ENCODE measurements at regions not wholly inside any gene's neighbourhood (a gene's known extent, or its start where the extent isn't known, plus 50 kb on each side); places are given as distances from the start of the nearest gene placed in this dataset.
A peak's percentile ranks its signal among the peaks of the same experiment; 100 is the strongest.
"Not testable (repeated sequence)": the region's sequence is repeated elsewhere in the genome, so short reads cannot be mapped to it uniquely, and the experiment has no call there.

GRCh38 chr13:105672881-105673280, 862.6 kb downstream of the EFNB2 start:
- no peaks in the 10 kb centered on the region for H3K27me3 ChIP-seq (replicated peaks; ENCODE audit: control insufficient read depth, insufficient read depth, low read length)
- no peak overlapping the region for H3K4me3 ChIP-seq (ENCODE audit: low read length)

GRCh38 chr13:105671131-105671530, 864.3 kb downstream of the EFNB2 start:
- H3K27me3 ChIP-seq (replicated peaks; ENCODE audit: control insufficient read depth, insufficient read depth, low read length); H3K9me3 ChIP-seq (ENCODE audit: control insufficient read depth, low read length); H3K9ac ChIP-seq (ENCODE audit: low read length); DNase-seq (ENCODE audit: low read depth); H3K4me1 ChIP-seq (ENCODE audit: control insufficient read depth, insufficient read depth, low read length); H3K36me3 ChIP-seq (ENCODE audit: control insufficient read depth, insufficient read depth, low read length, severe bottlenecking); H3K4me3 ChIP-seq (ENCODE audit: low read length): not testable (repeated sequence)

More at GRCh38 chr13:105672881-105673280, 862.6 kb downstream of the EFNB2 start:
- H3K36me3 ChIP-seq (ENCODE audit: control insufficient read depth, insufficient read depth, low read length, severe bottlenecking): no peaks in the 10 kb centered on the region
- no peaks in the 10 kb centered on the region for H3K4me1 ChIP-seq (ENCODE audit: control insufficient read depth, insufficient read depth, low read length)
- no peak for DNase-seq (ENCODE audit: low read depth)
- H3K9me3 ChIP-seq (ENCODE audit: control insufficient read depth, low read length): no peaks in the 10 kb centered on the region
- no peak overlapping the region for H3K9ac ChIP-seq (ENCODE audit: low read length)

- DNase-seq (ENCODE audit: low read depth): no peak
- no peaks in the 10 kb centered on the region for H3K36me3 ChIP-seq (ENCODE audit: control insufficient read depth, insufficient read depth, low read length, severe bottlenecking)
- H3K4me3 ChIP-seq (ENCODE audit: low read length): no peak overlapping the region
Measured at GRCh38 chr13:105670179-105670990, 865.1 kb downstream of the EFNB2 start.

GRCh38 chr13:105665284-105665683, 870.2 kb downstream of the EFNB2 start:
- no peak overlapping the region for H3K4me3 ChIP-seq (ENCODE audit: low read length)
- peak; percentile 57 for DNase-seq (ENCODE audit: low read depth)

More at GRCh38 chr13:105670179-105670990, 865.1 kb downstream of the EFNB2 start:
- no peaks in the 10 kb centered on the region for H3K27me3 ChIP-seq (replicated peaks; ENCODE audit: control insufficient read depth, insufficient read depth, low read length)
- no peaks in the 10 kb centered on the region for H3K9me3 ChIP-seq (ENCODE audit: control insufficient read depth, low read length)
- no peaks in the 10 kb centered on the region for H3K4me1 ChIP-seq (ENCODE audit: control insufficient read depth, insufficient read depth, low read length)
- H3K9ac ChIP-seq (ENCODE audit: low read length): no peak overlapping the region

GRCh38 chr13:105663182-105663581, 872.3 kb downstream of the EFNB2 start:
- no peaks in the 10 kb centered on the region for H3K9me3 ChIP-seq (ENCODE audit: control insufficient read depth, low read length)
- H3K27me3 ChIP-seq (replicated peaks; ENCODE audit: control insufficient read depth, insufficient read depth, low read length): no peaks in the 10 kb centered on the region
- H3K4me3 ChIP-seq (ENCODE audit: low read length): no peak overlapping the region
- no peaks in the 10 kb centered on the region for H3K36me3 ChIP-seq (ENCODE audit: control insufficient read depth, insufficient read depth, low read length, severe bottlenecking)
- no peaks in the 10 kb centered on the region for H3K4me1 ChIP-seq (ENCODE audit: control insufficient read depth, insufficient read depth, low read length)
- no peak overlapping the region for H3K9ac ChIP-seq (ENCODE audit: low read length)
- DNase-seq (ENCODE audit: low read depth): no peak

More at GRCh38 chr13:105665284-105665683, 870.2 kb downstream of the EFNB2 start:
- Histone ChIP-seq H3K36me3 (ENCODE audit: control insufficient read depth, insufficient read depth, low read length, severe bottlenecking) (no peaks in the 10 kb centered on the region), H3K9me3 (ENCODE audit: control insufficient read depth, low read length) (no peaks in the 10 kb centered on the region), H3K9ac (ENCODE audit: low read length) (no peak overlapping the region), H3K4me1 (ENCODE audit: control insufficient read depth, insufficient read depth, low read length) (no peaks in the 10 kb centered on the region), H3K27me3 (replicated peaks; ENCODE audit: control insufficient read depth, insufficient read depth, low read length) (no peaks in the 10 kb centered on the region)

- H3K4me3 ChIP-seq (ENCODE audit: low read length): no peak overlapping the region
- no peaks in the 10 kb centered on the region for H3K9me3 ChIP-seq (ENCODE audit: control insufficient read depth, low read length)
- no peak overlapping the region for H3K9ac ChIP-seq (ENCODE audit: low read length)
- H3K27me3 ChIP-seq (replicated peaks; ENCODE audit: control insufficient read depth, insufficient read depth, low read length): no peaks in the 10 kb centered on the region
- no peaks in the 10 kb centered on the region for H3K36me3 ChIP-seq (ENCODE audit: control insufficient read depth, insufficient read depth, low read length, severe bottlenecking)
- no peak for DNase-seq (ENCODE audit: low read depth)
- no peaks in the 10 kb centered on the region for H3K4me1 ChIP-seq (ENCODE audit: control insufficient read depth, insufficient read depth, low read length)
Measured at GRCh38 chr13:105660561-105660960, 874.9 kb downstream of the EFNB2 start.

- no peaks in the 10 kb centered on the region for H3K4me1 ChIP-seq (ENCODE audit: control insufficient read depth, insufficient read depth, low read length)
- no peak overlapping the region for H3K4me3 ChIP-seq (ENCODE audit: low read length)
- no peak for DNase-seq (ENCODE audit: low read depth)
- no peak overlapping the region for H3K9ac ChIP-seq (ENCODE audit: low read length)
- no peaks in the 10 kb centered on the region for H3K27me3 ChIP-seq (replicated peaks; ENCODE audit: control insufficient read depth, insufficient read depth, low read length)
- no peaks in the 10 kb centered on the region for H3K36me3 ChIP-seq (ENCODE audit: control insufficient read depth, insufficient read depth, low read length, severe bottlenecking)
- no peaks in the 10 kb centered on the region for H3K9me3 ChIP-seq (ENCODE audit: control insufficient read depth, low read length)
Measured at GRCh38 chr13:105658431-105658830, 877.0 kb downstream of the EFNB2 start.

GRCh38 chr13:105655046-105655445, 880.4 kb downstream of the EFNB2 start:
- H3K36me3 ChIP-seq (ENCODE audit: control insufficient read depth, insufficient read depth, low read length, severe bottlenecking): no peaks in the 10 kb centered on the region
- no peaks in the 10 kb centered on the region for H3K4me1 ChIP-seq (ENCODE audit: control insufficient read depth, insufficient read depth, low read length)
- no peaks in the 10 kb centered on the region for H3K27me3 ChIP-seq (replicated peaks; ENCODE audit: control insufficient read depth, insufficient read depth, low read length)
- peaks cover 7% of the 10 kb centered on the region for H3K9me3 ChIP-seq (ENCODE audit: control insufficient read depth, low read length)
- H3K4me3 ChIP-seq (ENCODE audit: low read length): no peak overlapping the region
- no peak overlapping the region for H3K9ac ChIP-seq (ENCODE audit: low read length)
- peak; percentile 66 for DNase-seq (ENCODE audit: low read depth)

GRCh38 chr13:105643966-105644365, 891.5 kb downstream of the EFNB2 start:
- DNase-seq (ENCODE audit: low read depth): no peak
- Histone ChIP-seq H3K4me3 (ENCODE audit: low read length) (no peak overlapping the region), H3K27me3 (replicated peaks; ENCODE audit: control insufficient read depth, insufficient read depth, low read length) (no peaks in the 10 kb centered on the region), H3K9me3 (ENCODE audit: control insufficient read depth, low read length) (peaks cover 6% of the 10 kb centered on the region), H3K36me3 (ENCODE audit: control insufficient read depth, insufficient read depth, low read length, severe bottlenecking) (no peaks in the 10 kb centered on the region), H3K4me1 (ENCODE audit: control insufficient read depth, insufficient read depth, low read length) (no peaks in the 10 kb centered on the region), H3K9ac (ENCODE audit: low read length) (no peak overlapping the region)

GRCh38 chr13:105642511-105642958, 892.9 kb downstream of the EFNB2 start:
- H3K9ac ChIP-seq (ENCODE audit: low read length): no peak overlapping the region
- no peaks in the 10 kb centered on the region for H3K9me3 ChIP-seq (ENCODE audit: control insufficient read depth, low read length)
- DNase-seq (ENCODE audit: low read depth): no peak
- no peaks in the 10 kb centered on the region for H3K36me3 ChIP-seq (ENCODE audit: control insufficient read depth, insufficient read depth, low read length, severe bottlenecking)
- H3K4me1 ChIP-seq (ENCODE audit: control insufficient read depth, insufficient read depth, low read length): no peaks in the 10 kb centered on the region
- no peak overlapping the region for H3K4me3 ChIP-seq (ENCODE audit: low read length)
- no peaks in the 10 kb centered on the region for H3K27me3 ChIP-seq (replicated peaks; ENCODE audit: control insufficient read depth, insufficient read depth, low read length)

GRCh38 chr13:105641121-105641520, 894.3 kb downstream of the EFNB2 start:
- no peaks in the 10 kb centered on the region for H3K36me3 ChIP-seq (ENCODE audit: control insufficient read depth, insufficient read depth, low read length, severe bottlenecking)

More at GRCh38 chr13:105641121-105641520, 894.3 kb downstream of the EFNB2 start:
- Histone ChIP-seq H3K4me1 (ENCODE audit: control insufficient read depth, insufficient read depth, low read length) (no peaks in the 10 kb centered on the region), H3K9me3 (ENCODE audit: control insufficient read depth, low read length) (no peaks in the 10 kb centered on the region), H3K27me3 (replicated peaks; ENCODE audit: control insufficient read depth, insufficient read depth, low read length) (no peaks in the 10 kb centered on the region), H3K9ac (ENCODE audit: low read length) (no peak overlapping the region), H3K4me3 (ENCODE audit: low read length) (no peak overlapping the region)
- no peak for DNase-seq (ENCODE audit: low read depth)

All from adipocyte (in vitro differentiated cells).